Suppressor macrophage (primary cell): ENCODE measurements at regions not wholly inside any gene's neighbourhood (a gene's known extent, or its start where the extent isn't known, plus 50 kb on each side); places are given as distances from the start of the nearest gene placed in this dataset.
A peak's percentile ranks its signal among the peaks of the same experiment; 100 is the strongest.
"Not testable (repeated sequence)": the region's sequence is repeated elsewhere in the genome, so short reads cannot be mapped to it uniquely, and the experiment has no call there.

Experiments
- DNase-seq, 4 experiments: peaks; one replicate each; pipeline ENCODE4 v3.0.0-alpha.2; 2020 to 2022

GRCh38 chr3:124043023-124043422, 51.1 kb upstream of the ROPN1 start:
- DNase-seq, result no peak

- no peak for DNase-seq
Observed at GRCh38 chr3:124044956-124045355, 53.0 kb upstream of the ROPN1 start.

GRCh38 chr3:124048967-124049798, 57.3 kb upstream of the ROPN1 start:
- DNase-seq, result no peak

GRCh38 chr3:124051636-124052035, 59.7 kb upstream of the ROPN1 start:
- no peak for DNase-seq

GRCh38 chr3:124053871-124054270, 61.9 kb upstream of the ROPN1 start:
- DNase-seq, result no peak

GRCh38 chr3:124056846-124057245, 64.9 kb upstream of the ROPN1 start:
- DNase-seq, result no peak

- DNase-seq, result no peak
Observed at GRCh38 chr3:124057420-124057819, 65.5 kb upstream of the ROPN1 start.

GRCh38 chr3:124059580-124059979, 67.7 kb upstream of the ROPN1 start:
- no peak for DNase-seq

GRCh38 chr3:124063197-124063909, 71.4 kb upstream of the ROPN1 start:
- DNase-seq, result no peak

GRCh38 chr3:124064050-124064449, 72.1 kb upstream of the ROPN1 start:
- no peak for DNase-seq

- DNase-seq, result not testable (repeated sequence)
Observed at GRCh38 chr3:124066543-124066942, 74.6 kb upstream of the ROPN1 start.

- DNase-seq, result not testable (repeated sequence)
Observed at GRCh38 chr3:124069706-124070105, 77.8 kb upstream of the ROPN1 start.

GRCh38 chr3:124075090-124075489, 83.2 kb upstream of the ROPN1 start:
- not testable (repeated sequence) for DNase-seq

- no peak for DNase-seq
Observed at GRCh38 chr3:124075753-124076152, 83.8 kb upstream of the ROPN1 start.

- DNase-seq, result no peak
Observed at GRCh38 chr3:124076235-124076634, 84.3 kb upstream of the ROPN1 start.

- DNase-seq, result peak; percentile 29 to 57 (median 43)
Observed at GRCh38 chr3:124078953-124079911, 87.3 kb upstream of the ROPN1 start.

GRCh38 chr3:124079912-124080276, 88.0 kb upstream of the ROPN1 start:
- DNase-seq, result no peak

GRCh38 chr3:124082343-124082742, 90.4 kb upstream of the ROPN1 start:
- DNase-seq, result no peak

GRCh38 chr3:124084022-124084881, 92.3 kb upstream of the ROPN1 start:
- no peak for DNase-seq

GRCh38 chr3:124088801-124089200, 96.9 kb upstream of the ROPN1 start:
- no peak for DNase-seq

- no peak for DNase-seq
Observed at GRCh38 chr3:124089214-124089613, 97.3 kb upstream of the ROPN1 start.

- no peak for DNase-seq
Observed at GRCh38 chr3:124091716-124092115, 99.8 kb upstream of the ROPN1 start.
